NCI-H2227 (cell line): ENCODE measurements at regions not wholly inside any gene's neighbourhood (a gene's known extent, or its start where the extent isn't known, plus 50 kb on each side); places are given as distances from the start of the nearest gene placed in this dataset.
"Not testable (repeated sequence)": the region's sequence is repeated elsewhere in the genome, so short reads cannot be mapped to it uniquely, and the experiment has no call there.

Source experiments
- DNase-seq: peaks from one replicate; lab custom pipeline; 2025; ENCODE audit not compliant: unreplicated experiment; lab: John Stamatoyannopoulos, UW

- DNase-seq, result not testable (repeated sequence)
Observed at GRCh38 chr18:14460364-14460763, 83.0 kb downstream of the POTEC start.

- DNase-seq, result not testable (repeated sequence)
Observed at GRCh38 chr18:14459826-14460225, 83.6 kb downstream of the POTEC start.

DNA sequence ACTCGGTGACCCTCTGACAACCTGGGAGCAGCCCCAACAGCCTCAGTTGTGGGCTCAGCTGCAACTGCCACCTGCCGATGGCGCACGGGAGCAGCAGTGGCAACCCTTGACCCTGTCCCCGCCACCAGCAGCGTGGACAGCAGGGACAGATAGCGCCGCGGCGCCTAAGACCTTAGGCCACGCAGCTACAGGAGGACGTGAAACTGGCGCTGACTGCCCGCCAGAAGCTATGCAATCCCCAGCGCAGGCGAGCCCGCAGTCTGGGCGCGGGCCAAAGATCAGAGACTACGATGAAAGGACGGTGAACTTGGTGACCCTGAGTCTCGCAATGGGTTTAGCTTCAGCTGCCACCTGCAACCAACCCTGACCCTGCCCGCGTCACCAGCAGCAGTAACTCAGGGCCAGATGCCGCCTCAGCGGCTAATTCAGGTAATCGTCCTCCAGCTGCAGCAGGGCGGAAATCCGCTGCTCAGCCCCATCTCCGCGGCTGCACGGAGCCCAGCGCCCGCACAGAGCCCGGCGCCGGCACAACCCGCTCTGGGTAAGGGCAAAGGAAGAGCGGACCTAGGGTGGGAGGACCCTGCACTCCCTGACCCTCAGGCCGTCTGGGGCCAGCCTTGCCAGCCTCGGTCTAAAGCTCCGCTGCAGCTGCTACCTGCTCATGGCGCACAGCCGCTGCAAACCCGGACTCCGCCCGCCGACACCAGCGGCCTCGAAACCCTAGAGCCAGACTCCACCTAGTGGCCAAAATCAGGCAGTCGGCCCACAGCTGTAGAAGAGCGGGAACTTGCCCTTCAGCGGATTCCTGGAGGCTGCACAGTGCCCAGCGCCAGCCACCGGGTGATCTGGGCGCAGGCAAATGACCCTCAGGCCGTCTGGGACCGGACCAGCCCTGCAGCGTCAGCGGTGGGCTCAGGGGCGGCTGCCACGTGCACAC, 85.1 kb downstream of the POTEC start:
- peak; percentile 1 for DNase-seq

- DNase-seq, result not testable (repeated sequence)
Observed at GRCh38 chr18:14450637-14451009, 92.8 kb downstream of the POTEC start.

- DNase-seq, result not testable (repeated sequence)
Observed at GRCh38 chr18:14449995-14450636, 93.3 kb downstream of the POTEC start.

DNA sequence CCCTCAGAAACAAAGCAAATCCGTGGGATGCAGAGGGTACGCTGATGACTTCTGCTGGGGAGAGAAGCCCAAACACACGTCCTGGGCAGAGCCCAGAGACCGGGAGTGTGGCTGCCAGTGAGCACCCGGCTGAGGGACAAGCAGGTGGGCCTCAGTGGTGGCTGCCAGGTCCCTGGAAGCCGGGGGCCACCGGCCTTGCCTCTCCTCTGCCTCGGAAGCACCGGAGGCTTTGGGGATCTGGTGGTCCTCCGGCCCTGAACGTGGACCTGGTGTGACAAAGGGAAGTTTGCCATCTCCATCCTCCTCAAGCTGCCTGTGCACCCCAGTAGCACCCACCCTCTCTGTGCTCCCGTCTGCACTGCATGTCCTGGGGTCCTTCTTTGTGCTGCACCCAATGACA, 94.3 kb downstream of the POTEC start:
- not testable (repeated sequence) for DNase-seq

DNA sequence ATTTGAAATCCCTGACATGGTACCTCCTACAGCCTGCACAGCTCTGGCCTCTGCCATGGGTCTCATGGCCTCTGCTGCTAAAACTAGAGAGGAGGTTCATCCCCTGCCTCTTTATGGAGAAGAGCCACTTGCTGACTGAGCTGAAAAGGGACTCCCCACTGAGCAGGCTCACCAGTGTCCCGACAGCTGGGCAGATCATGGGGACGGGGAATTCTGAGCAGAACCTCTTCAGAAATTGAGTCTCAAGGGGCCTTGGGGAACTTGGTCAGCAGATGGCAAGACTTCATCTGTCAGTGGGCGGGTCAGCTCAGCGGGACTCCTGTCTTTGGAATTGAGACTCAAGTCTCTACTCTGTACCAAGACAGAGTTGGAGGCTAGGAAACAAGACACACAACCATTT, 95.7 kb downstream of the POTEC start:
- DNase-seq, result not testable (repeated sequence)

GRCh38 chr18:14435460-14435859, 107.9 kb downstream of the POTEC start:
- DNase-seq, result not testable (repeated sequence)

- DNase-seq, result not testable (repeated sequence)
Observed at GRCh38 chr18:14432371-14432770, 111.0 kb downstream of the POTEC start.

DNA sequence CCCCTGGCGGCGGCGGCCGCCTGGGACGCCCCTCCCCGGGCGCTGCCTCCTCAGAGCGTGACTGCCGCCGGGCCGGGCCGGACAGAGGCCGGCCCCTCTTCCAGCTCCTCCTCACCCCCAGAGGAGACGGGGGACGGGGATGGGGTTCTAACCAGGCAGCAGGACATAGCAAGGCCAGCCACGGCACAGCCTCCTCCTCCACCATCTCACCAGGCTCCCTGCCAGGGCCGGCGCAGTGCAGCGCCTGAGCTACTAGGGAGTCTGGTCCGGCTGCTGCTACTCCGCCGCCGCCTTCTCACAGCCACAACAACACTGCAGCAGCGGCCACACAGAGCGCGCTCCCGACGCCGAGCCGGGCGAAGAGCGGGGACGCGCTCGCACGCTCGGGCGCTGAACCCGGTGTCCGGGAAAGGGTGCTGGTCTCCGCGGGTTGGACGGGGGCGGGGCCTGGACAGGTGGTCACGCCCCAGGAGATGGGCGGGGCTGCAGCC, 112.3 kb downstream of the POTEC start:
- peak; percentile 21 for DNase-seq

GRCh38 chr18:14415806-14416205, 127.6 kb downstream of the POTEC start:
- DNase-seq, result not testable (repeated sequence)

GRCh38 chr18:14415399-14415798, 128.0 kb downstream of the POTEC start:
- DNase-seq, result not testable (repeated sequence)

GRCh38 chr18:14395533-14395932, 147.9 kb downstream of the POTEC start:
- not testable (repeated sequence) for DNase-seq

GRCh38 chr18:14393563-14394103, 149.8 kb downstream of the POTEC start:
- not testable (repeated sequence) for DNase-seq

GRCh38 chr18:14392604-14393003, 150.8 kb downstream of the POTEC start:
- DNase-seq, result not testable (repeated sequence)

GRCh38 chr18:14384961-14385360, 158.4 kb downstream of the POTEC start:
- DNase-seq, result not testable (repeated sequence)

DNA sequence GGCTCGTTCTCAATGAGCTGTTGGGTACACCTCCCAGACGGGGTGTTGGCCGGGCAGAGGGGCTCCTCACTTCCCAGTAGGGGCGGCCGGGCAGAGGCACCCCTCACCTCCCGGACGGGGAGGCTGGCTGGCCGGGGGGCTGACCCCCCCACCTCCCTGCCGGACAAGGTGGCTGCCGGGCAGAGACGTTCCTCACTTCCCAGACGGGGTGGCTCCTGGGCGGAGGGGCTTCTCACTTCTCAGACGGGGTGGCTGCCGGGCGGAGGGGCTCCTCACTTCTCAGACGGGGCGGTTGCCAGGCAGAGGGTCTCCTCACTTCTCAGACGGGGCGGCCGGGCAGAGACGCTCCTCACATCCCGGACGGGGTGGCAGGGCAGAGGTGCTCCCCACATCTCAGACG, 160.7 kb downstream of the POTEC start:
- not testable (repeated sequence) for DNase-seq

DNA sequence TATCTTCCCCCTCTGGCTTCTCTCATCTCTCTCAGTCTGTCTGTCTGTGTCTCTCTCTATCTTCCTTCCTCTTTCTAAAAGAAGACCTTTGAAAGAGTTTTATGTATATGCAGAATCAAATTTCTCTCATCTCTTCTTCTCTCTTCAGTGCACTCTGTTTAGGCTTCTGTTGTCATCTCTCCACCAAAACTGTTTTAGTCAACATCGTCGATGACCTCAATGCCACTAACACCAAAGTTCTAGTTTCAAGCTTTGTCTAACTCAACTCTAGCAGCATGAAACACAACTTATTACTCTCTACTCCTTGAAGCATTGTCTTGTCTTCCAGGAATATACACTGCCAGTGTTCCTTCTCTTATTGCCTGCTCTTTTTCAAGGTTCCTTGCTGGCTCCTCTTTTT, 163.9 kb downstream of the POTEC start:
- not testable (repeated sequence) for DNase-seq

DNA sequence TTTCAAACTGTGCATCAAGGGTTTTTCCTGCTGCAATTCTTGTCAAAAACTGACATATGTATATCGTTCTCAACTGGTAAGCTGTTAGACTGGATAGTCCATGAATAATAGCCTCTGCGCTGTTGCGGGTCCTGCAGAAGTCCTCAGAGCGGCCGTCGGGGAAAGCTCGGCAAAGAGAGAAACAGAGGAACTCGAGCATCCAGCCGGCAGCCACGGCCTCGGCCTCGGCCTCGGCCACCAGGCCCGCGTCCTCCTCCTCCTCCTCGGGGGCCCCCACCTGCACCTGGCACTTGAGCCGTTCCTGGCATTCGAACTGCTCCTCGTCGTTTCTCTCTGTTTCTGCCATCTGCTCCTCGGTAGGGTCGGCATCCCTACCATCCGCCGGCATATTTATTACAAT, 165.0 kb downstream of the POTEC start:
- not testable (repeated sequence) for DNase-seq

DNA sequence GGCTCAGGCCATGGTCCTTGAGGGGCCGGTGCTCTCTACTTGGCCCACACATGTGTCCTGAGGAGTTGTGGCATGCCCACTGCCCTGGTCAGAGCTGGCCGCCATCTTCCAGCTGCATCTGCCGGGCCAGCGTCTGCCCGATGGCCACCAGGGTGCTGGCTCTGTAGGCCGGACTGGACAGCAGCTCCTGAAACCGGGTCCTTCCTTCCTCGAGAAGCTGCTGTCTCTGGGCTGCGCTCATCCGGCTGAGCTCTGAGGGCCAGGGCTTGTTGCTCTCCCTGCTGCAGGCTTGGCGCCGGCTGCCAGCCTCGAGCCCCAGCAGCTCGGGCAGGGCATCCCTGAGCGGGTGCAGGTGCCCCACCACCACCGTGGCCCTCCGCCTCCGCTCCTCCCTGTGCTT, 182.1 kb downstream of the POTEC start:
- DNase-seq, result not testable (repeated sequence)

- not testable (repeated sequence) for DNase-seq
Observed at GRCh38 chr18:14357553-14358297, 185.7 kb downstream of the POTEC start.
